ENCODE measurements at regions not wholly inside any gene's neighbourhood (a gene's known extent, or its start where the extent isn't known, plus 50 kb on each side); places are given as distances from the start of the nearest gene placed in this dataset.

GRCh38 chr6:156109713-156110112 lies 654.1 kb upstream of the NOX3 start:
- Histone ChIP-seq H3K9me3 (replicated peaks; ENCODE audit: insufficient read depth, low read length) (no peaks in the 10 kb centered on the region), H3K4me2 (ENCODE audit: low read depth, low read length) (no peak overlapping the region), H3K4me3 (ENCODE audit: low read length) (no peak overlapping the region), H3K27me3 (replicated peaks; ENCODE audit: insufficient read depth, low read length) (no peaks in the 10 kb centered on the region), H2AFZ (ENCODE audit: low read length) (no peak overlapping the region), H3K36me3 (replicated peaks; ENCODE audit: insufficient read depth, low read length) (no peaks in the 10 kb centered on the region), H4K20me1 (ENCODE audit: insufficient read depth, low read length) (no peaks in the 10 kb centered on the region), H3K9ac (ENCODE audit: low read length) (no peak overlapping the region), H3K9me2 (replicated peaks; ENCODE audit: insufficient read depth, low read length) (no peaks in the 10 kb centered on the region), H3K79me2 (ENCODE audit: low read length) (no peaks in the 10 kb centered on the region), H3K27ac (ENCODE audit: low read length) (no peak overlapping the region), H3F3A (ENCODE audit: insufficient read depth, low read length) (no peaks in the 10 kb centered on the region), H3K4me1 (ENCODE audit: low read length) (no peaks in the 10 kb centered on the region)
- no peak for TF ChIP-seq EZH2 (optimal IDR thresholded peaks at IDR 0.05; ENCODE audit: low read depth, low read length)
- TF ChIP-seq CTCF (IDR thresholded peaks at IDR 0.05; ENCODE audit: low read length): no peak
- no peak for TF ChIP-seq EZH2phosphoT487 (IDR thresholded peaks at IDR 0.05; ENCODE audit: low read length)
- DNase-seq: peak; percentile 7

GRCh38 chr6:156107624-156108101 lies 652.0 kb upstream of the NOX3 start:
- no peak overlapping the region for H3K27ac ChIP-seq (ENCODE audit: low read length)
- no peaks in the 10 kb centered on the region for H3K9me3 ChIP-seq (replicated peaks; ENCODE audit: insufficient read depth, low read length)
- H3K4me2 ChIP-seq (ENCODE audit: low read depth, low read length): no peak overlapping the region
- no peaks in the 10 kb centered on the region for H3K27me3 ChIP-seq (replicated peaks; ENCODE audit: insufficient read depth, low read length)
- no peaks in the 10 kb centered on the region for H3K79me2 ChIP-seq (ENCODE audit: low read length)
- H3K4me3 ChIP-seq (ENCODE audit: low read length): no peak overlapping the region
- H3K9ac ChIP-seq (ENCODE audit: low read length): no peak overlapping the region
- H3K36me3 ChIP-seq (replicated peaks; ENCODE audit: insufficient read depth, low read length): no peaks in the 10 kb centered on the region
- H4K20me1 ChIP-seq (ENCODE audit: insufficient read depth, low read length): no peaks in the 10 kb centered on the region
- DNase-seq: no peak
- H3K4me1 ChIP-seq (ENCODE audit: low read length): no peaks in the 10 kb centered on the region
- H3K9me2 ChIP-seq (replicated peaks; ENCODE audit: insufficient read depth, low read length): no peaks in the 10 kb centered on the region
- TF ChIP-seq EZH2phosphoT487 (IDR thresholded peaks at IDR 0.05; ENCODE audit: low read length) (no peak), CTCF (IDR thresholded peaks at IDR 0.05; ENCODE audit: low read length) (no peak), EZH2 (optimal IDR thresholded peaks at IDR 0.05; ENCODE audit: low read depth, low read length) (no peak)
- no peaks in the 10 kb centered on the region for H3F3A ChIP-seq (ENCODE audit: insufficient read depth, low read length)
- H2AFZ ChIP-seq (ENCODE audit: low read length): no peak overlapping the region

GRCh38 chr6:156102129-156102528 lies 646.5 kb upstream of the NOX3 start:
- no peaks in the 10 kb centered on the region for H3K79me2 ChIP-seq (ENCODE audit: low read length)
- H3K27ac ChIP-seq (ENCODE audit: low read length): no peak overlapping the region
- no peaks in the 10 kb centered on the region for H3K36me3 ChIP-seq (replicated peaks; ENCODE audit: insufficient read depth, low read length)
- no peak overlapping the region for H3K4me3 ChIP-seq (ENCODE audit: low read length)
- no peaks in the 10 kb centered on the region for H3K9me3 ChIP-seq (replicated peaks; ENCODE audit: insufficient read depth, low read length)
- no peaks in the 10 kb centered on the region for H3F3A ChIP-seq (ENCODE audit: insufficient read depth, low read length)
- H3K4me2 ChIP-seq (ENCODE audit: low read depth, low read length): no peak overlapping the region
- H3K27me3 ChIP-seq (replicated peaks; ENCODE audit: insufficient read depth, low read length): no peaks in the 10 kb centered on the region
- H3K9ac ChIP-seq (ENCODE audit: low read length): no peak overlapping the region
- DNase-seq: no peak
- no peak overlapping the region for H2AFZ ChIP-seq (ENCODE audit: low read length)
- TF ChIP-seq EZH2 (optimal IDR thresholded peaks at IDR 0.05; ENCODE audit: low read depth, low read length): no peak
- TF ChIP-seq EZH2phosphoT487 (IDR thresholded peaks at IDR 0.05; ENCODE audit: low read length): no peak
- no peak for TF ChIP-seq CTCF (IDR thresholded peaks at IDR 0.05; ENCODE audit: low read length)
- no peaks in the 10 kb centered on the region for H3K4me1 ChIP-seq (ENCODE audit: low read length)
- no peaks in the 10 kb centered on the region for H3K9me2 ChIP-seq (replicated peaks; ENCODE audit: insufficient read depth, low read length)
- no peaks in the 10 kb centered on the region for H4K20me1 ChIP-seq (ENCODE audit: insufficient read depth, low read length)
